ENCODE measurements at regions not wholly inside any gene's neighbourhood (a gene's known extent, or its start where the extent isn't known, plus 50 kb on each side); places are given as distances from the start of the nearest gene placed in this dataset.

DNA sequence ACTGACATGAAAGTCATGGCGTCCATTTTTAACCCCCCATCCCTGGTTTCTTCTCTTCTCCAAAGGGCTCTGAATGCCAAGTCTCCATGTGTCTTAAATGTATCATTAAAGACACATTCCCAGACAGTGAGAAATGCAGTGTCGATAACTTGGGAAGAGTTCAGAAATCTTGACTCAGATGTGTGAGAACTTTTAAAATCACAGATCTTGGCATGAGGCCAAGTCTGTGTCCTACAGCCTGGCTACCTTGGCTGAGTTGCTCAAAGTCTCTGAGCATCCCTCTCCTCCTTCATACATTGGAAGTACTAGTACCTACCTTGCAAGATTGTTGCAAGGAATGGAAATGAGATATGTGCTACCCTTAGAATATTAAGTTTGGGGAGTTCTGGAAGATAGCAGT, 1046.5 kb upstream of the RBFOX1 start:
- no peaks in the 10 kb centered on the region for H3K36me3 ChIP-seq (ENCODE audit: control insufficient read depth in 2 of 2, extremely low read depth in 1 of 2, insufficient read depth in 2 of 2, low read length in 2 of 2)
- no peaks in the 10 kb centered on the region for H3K27me3 ChIP-seq (ENCODE audit: control insufficient read depth, extremely low read depth, insufficient read depth, low read length)
- H3K27ac ChIP-seq (ENCODE audit: control insufficient read depth, insufficient read depth, low read length), result no peak overlapping the region
- no peaks in the 10 kb centered on the region for H4K20me1 ChIP-seq (ENCODE audit: control insufficient read depth, extremely low read depth, insufficient read depth, low read length)
- H3K4me1 ChIP-seq (ENCODE audit: control insufficient read depth, extremely low read depth, insufficient read depth, low read length), result no peaks in the 10 kb centered on the region
- no peak overlapping the region for H3K4me2 ChIP-seq (ENCODE audit: control insufficient read depth, extremely low read depth, insufficient read depth, low read depth, low read length)
- no peak overlapping the region for H2AFZ ChIP-seq (ENCODE audit: control insufficient read depth, low read length)
- no peak overlapping the region for H3K9ac ChIP-seq (ENCODE audit: control insufficient read depth, extremely low read depth, insufficient read depth, low read length)
- FAIRE-seq (no peak), DNase-seq (ENCODE audit: low read depth, low spot score) (no peak)
- no peaks in the 10 kb centered on the region for H3K79me2 ChIP-seq (ENCODE audit: control insufficient read depth, insufficient read depth, low read length)
- H3K4me3 ChIP-seq (ENCODE audit: control insufficient read depth in 2 of 3, extremely low read depth in 1 of 3, insufficient read depth in 2 of 3, low read depth in 1 of 3, low read length in 3 of 3), result no peak overlapping the region
- dilution Hi-C loops (cut with MboI; ENCODE audit: extremely low pct_ligation_motif_present, low sequenced_read_pairs), result no loop called here
- TF ChIP-seq, protein P1, sequence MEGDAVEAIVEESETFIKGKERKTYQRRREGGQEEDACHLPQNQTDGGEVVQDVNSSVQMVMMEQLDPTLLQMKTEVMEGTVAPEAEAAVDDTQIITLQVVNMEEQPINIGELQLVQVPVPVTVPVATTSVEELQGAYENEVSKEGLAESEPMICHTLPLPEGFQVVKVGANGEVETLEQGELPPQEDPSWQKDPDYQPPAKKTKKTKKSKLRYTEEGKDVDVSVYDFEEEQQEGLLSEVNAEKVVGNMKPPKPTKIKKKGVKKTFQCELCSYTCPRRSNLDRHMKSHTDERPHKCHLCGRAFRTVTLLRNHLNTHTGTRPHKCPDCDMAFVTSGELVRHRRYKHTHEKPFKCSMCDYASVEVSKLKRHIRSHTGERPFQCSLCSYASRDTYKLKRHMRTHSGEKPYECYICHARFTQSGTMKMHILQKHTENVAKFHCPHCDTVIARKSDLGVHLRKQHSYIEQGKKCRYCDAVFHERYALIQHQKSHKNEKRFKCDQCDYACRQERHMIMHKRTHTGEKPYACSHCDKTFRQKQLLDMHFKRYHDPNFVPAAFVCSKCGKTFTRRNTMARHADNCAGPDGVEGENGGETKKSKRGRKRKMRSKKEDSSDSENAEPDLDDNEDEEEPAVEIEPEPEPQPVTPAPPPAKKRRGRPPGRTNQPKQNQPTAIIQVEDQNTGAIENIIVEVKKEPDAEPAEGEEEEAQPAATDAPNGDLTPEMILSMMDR (optimal IDR thresholded peaks at IDR 0.05 in 1 of 3, IDR thresholded peaks at IDR 0.05 in 1 of 3, conservative IDR thresholded peaks at IDR 0.05 in 1 of 3; ENCODE audit: extremely low read depth in 1 of 3, insufficient read depth in 2 of 3, low read length in 3 of 3), result no peak
- TF ChIP-seq EZH2 (IDR thresholded peaks at IDR 0.05; ENCODE audit: low read length), result no peak
- peaks cover 4% of the 10 kb centered on the region for H3K9me3 ChIP-seq (ENCODE audit: control insufficient read depth, low read depth, low read length)
- H3K9me1 ChIP-seq (ENCODE audit: control insufficient read depth, extremely low read depth, insufficient read depth, low read length), result no peaks in the 10 kb centered on the region

DNA sequence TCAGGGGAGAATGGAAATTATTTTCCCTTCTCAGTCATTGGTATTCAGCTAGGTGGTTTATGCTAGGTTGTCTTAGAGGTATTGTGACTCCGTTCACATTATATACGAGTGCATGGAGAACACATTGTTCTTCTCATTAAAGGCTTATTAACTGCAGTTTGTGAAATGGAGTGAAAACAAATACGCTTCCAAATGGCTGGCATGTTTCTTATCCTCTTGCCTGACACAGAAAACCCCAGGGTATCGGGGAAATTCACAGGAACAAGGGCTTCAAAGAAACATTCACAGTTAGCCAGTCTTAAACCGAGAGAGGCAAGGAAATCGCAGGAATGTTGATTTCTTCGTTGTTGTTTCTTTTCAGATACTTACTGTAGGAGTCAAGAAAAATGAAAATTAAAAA, 1047.9 kb upstream of the RBFOX1 start:
- Histone ChIP-seq H3K27ac (ENCODE audit: control insufficient read depth, insufficient read depth, low read length) (no peak overlapping the region), H3K27me3 (ENCODE audit: control insufficient read depth, extremely low read depth, insufficient read depth, low read length) (no peaks in the 10 kb centered on the region), H3K4me1 (ENCODE audit: control insufficient read depth, extremely low read depth, insufficient read depth, low read length) (no peaks in the 10 kb centered on the region), H3K4me3 (ENCODE audit: control insufficient read depth in 2 of 3, extremely low read depth in 1 of 3, insufficient read depth in 2 of 3, low read depth in 1 of 3, low read length in 3 of 3) (no peak overlapping the region), H3K9ac (ENCODE audit: control insufficient read depth, extremely low read depth, insufficient read depth, low read length) (no peak overlapping the region), H3K9me1 (ENCODE audit: control insufficient read depth, extremely low read depth, insufficient read depth, low read length) (no peaks in the 10 kb centered on the region), H3K79me2 (ENCODE audit: control insufficient read depth, insufficient read depth, low read length) (no peaks in the 10 kb centered on the region), H3K36me3 (ENCODE audit: control insufficient read depth in 2 of 2, extremely low read depth in 1 of 2, insufficient read depth in 2 of 2, low read length in 2 of 2) (no peaks in the 10 kb centered on the region), H4K20me1 (ENCODE audit: control insufficient read depth, extremely low read depth, insufficient read depth, low read length) (no peaks in the 10 kb centered on the region), H2AFZ (ENCODE audit: control insufficient read depth, low read length) (no peak overlapping the region), H3K4me2 (ENCODE audit: control insufficient read depth, extremely low read depth, insufficient read depth, low read depth, low read length) (no peak overlapping the region), H3K9me3 (ENCODE audit: control insufficient read depth, low read depth, low read length) (peaks cover 8% of the 10 kb centered on the region)
- dilution Hi-C loops (cut with MboI; ENCODE audit: extremely low pct_ligation_motif_present, low sequenced_read_pairs), result no loop called here
- DNase-seq (ENCODE audit: low read depth, low spot score) (no peak), FAIRE-seq (no peak)
- TF ChIP-seq, protein P1 (optimal IDR thresholded peaks at IDR 0.05 in 1 of 3, IDR thresholded peaks at IDR 0.05 in 1 of 3, conservative IDR thresholded peaks at IDR 0.05 in 1 of 3; ENCODE audit: extremely low read depth in 1 of 3, insufficient read depth in 2 of 3, low read length in 3 of 3), result no peak
- TF ChIP-seq EZH2 (IDR thresholded peaks at IDR 0.05; ENCODE audit: low read length), result no peak

Data from keratinocyte (primary cell).